H1 (cell line): ENCODE measurements at regions not wholly inside any gene's neighbourhood (a gene's known extent, or its start where the extent isn't known, plus 50 kb on each side); places are given as distances from the start of the nearest gene placed in this dataset.

Source experiments
- CTCF ChIA-PET: fragments of 300-600 bp; sonication (Branson Sonifier 250); formaldehyde crosslinking; loops from one replicate; lab custom pipeline; 2021; ENCODE audit not compliant: partially characterized antibody; lab: Charles Lee
- POLR2A ChIA-PET: fragments of 300-600 bp; sonication (Branson Sonifier 250); formaldehyde crosslinking; loops from one replicate; lab custom pipeline; 2021; ENCODE audit warnings: inconsistent platforms; ENCODE audit not compliant: partially characterized antibody; lab: Charles Lee
- DNase-seq, 2 experiments: peaks; one replicate each; pipeline versions ENCODE4 v3.0.0 to v3.0.0-alpha.2; 2010 to 2022; ENCODE audit warnings: low spot score in 2 of 2, low read depth in 1 of 2, mixed read lengths in 1 of 2
- FAIRE-seq: peaks from 2 replicates; lab custom pipeline; 2011; peaks lifted over from hg19 to GRCh38; lab: Jason Lieb, UNC
- H2AFZ ChIP-seq: 2 replicates; pipeline ENCODE4 v1.8.1; 2012; ENCODE audit warnings: low read length, inconsistent platforms
- H2AK5ac ChIP-seq: 2 replicates; pipeline ENCODE4 v1.6.1; 2013; ENCODE audit warnings: low read depth, low read length
- H2BK120ac ChIP-seq: replicated peaks from 2 replicates; pipeline ENCODE3; 2013; ENCODE audit warnings: low read depth, low read length, inconsistent platforms
- H2BK12ac ChIP-seq: 2 replicates; pipeline ENCODE4 v1.6.1; 2013; ENCODE audit warnings: low read depth, low read length
- H2BK15ac ChIP-seq: 2 replicates; pipeline ENCODE4 v1.6.1; 2013; ENCODE audit warnings: low read length
- H2BK20ac ChIP-seq: 2 replicates; pipeline ENCODE4 v1.6.1; 2013; ENCODE audit warnings: low read length
- H2BK5ac ChIP-seq: 2 replicates; pipeline ENCODE4 v1.6.1; 2013; ENCODE audit warnings: low read depth, low read length
- H3K14ac ChIP-seq: 2 replicates; pipeline ENCODE4 v1.6.1; 2013; ENCODE audit warnings: inconsistent platforms; ENCODE audit not compliant: insufficient read length
- H3K18ac ChIP-seq: 2 replicates; pipeline ENCODE4 v1.6.1; 2013; ENCODE audit warnings: low read length; ENCODE audit errors: extremely low read depth
- H3K23ac ChIP-seq: 2 replicates; pipeline ENCODE4 v1.6.1; 2013; ENCODE audit warnings: inconsistent platforms; ENCODE audit not compliant: insufficient read length
- H3K23me2 ChIP-seq: 2 replicates; pipeline ENCODE4 v1.6.1; 2013; ENCODE audit warnings: low read depth, low read length
- H3K27ac ChIP-seq: 2 replicates; pipeline ENCODE4 v1.6.1; 2011; ENCODE audit warnings: low read depth, low read length, inconsistent platforms
- H3K27me3 ChIP-seq, 4 experiments: replicated peaks in 1 of 4; 1 replicate in 1 of 4; 2 replicates in 3 of 4; pipeline versions ENCODE4 v1.6.1 to v1.8.1; 2011 to 2013; ENCODE audit warnings: low read length in 3 of 4, mild to moderate bottlenecking in 3 of 4, inconsistent platforms in 2 of 4, mixed read lengths in 2 of 4, moderate library complexity in 1 of 4; ENCODE audit not compliant: control insufficient read depth in 3 of 4, insufficient read depth in 3 of 4; ENCODE audit errors: extremely low read depth in 1 of 4
- H3K36me3 ChIP-seq, 4 experiments: 2 replicates each; pipeline versions ENCODE4 v1.6.1 to v1.8.1; 2011 to 2013; ENCODE audit warnings: mild to moderate bottlenecking in 4 of 4, low read length in 3 of 4, moderate library complexity in 2 of 4, control low read depth in 1 of 4, inconsistent platforms in 1 of 4; ENCODE audit not compliant: insufficient read depth in 4 of 4, control insufficient read depth in 2 of 4
- H3K4ac ChIP-seq: replicated peaks from 2 replicates; pipeline ENCODE3; 2013; ENCODE audit warnings: low read length, low read depth, mixed read lengths, inconsistent platforms; ENCODE audit not compliant: insufficient read length
- H3K4me1 ChIP-seq, 4 experiments: replicated peaks in 1 of 4; 1 replicate in 1 of 4; 2 replicates in 3 of 4; pipeline versions ENCODE4 v1.6.1 to v1.8.1; 2011 to 2013; ENCODE audit warnings: low read length in 3 of 4, inconsistent platforms in 2 of 4, mixed read lengths in 1 of 4; ENCODE audit not compliant: insufficient read depth in 4 of 4, control insufficient read depth in 3 of 4
- H3K4me2 ChIP-seq, 2 experiments: 2 replicates each; pipeline versions ENCODE4 v1.6.1 to v1.8.1; 2011 to 2013; ENCODE audit warnings: low read depth in 2 of 2, low read length in 2 of 2, control low read depth in 1 of 2, inconsistent platforms in 1 of 2, mild to moderate bottlenecking in 1 of 2; ENCODE audit not compliant: insufficient read depth in 1 of 2
- H3K4me3 ChIP-seq, 4 experiments: fragments of 200-600, 300-600 bp in 1 of 4; sonication (generic), shearing (Covaris generic), sonication (Bioruptor Twin) in 1 of 4; 2 replicates each; pipeline versions ENCODE4 v1.5.1 to v1.8.1; 2011 to 2016; ENCODE audit warnings: low read length in 4 of 4, low read depth in 3 of 4, control low read depth in 2 of 4, inconsistent platforms in 2 of 4, mild to moderate bottlenecking in 2 of 4, mixed read lengths in 1 of 4, moderate library complexity in 1 of 4; ENCODE audit not compliant: insufficient read depth in 2 of 4; ENCODE audit errors: extremely low read depth in 1 of 4
- H3K56ac ChIP-seq: replicated peaks from 2 replicates; pipeline ENCODE3; 2013; ENCODE audit warnings: low read depth, mild to moderate bottlenecking, mixed read lengths, low read length, inconsistent platforms; ENCODE audit not compliant: insufficient read length
- H3K79me1 ChIP-seq: 2 replicates; pipeline ENCODE4 v1.6.1; 2013; ENCODE audit warnings: low read depth, low read length, control low read depth
- H3K79me2 ChIP-seq, 2 experiments: 2 replicates each; pipeline versions ENCODE4 v1.6.1 to v1.8.1; 2012 to 2013; ENCODE audit warnings: low read length in 2 of 2, mild to moderate bottlenecking in 2 of 2, inconsistent platforms in 1 of 2; ENCODE audit not compliant: insufficient read depth in 2 of 2, control insufficient read depth in 1 of 2
- H3K9ac ChIP-seq, 4 experiments: replicated peaks in 1 of 4; 1 replicate in 1 of 4; 2 replicates in 3 of 4; pipeline versions ENCODE4 v1.6.1 to v1.8.1; 2011 to 2013; ENCODE audit warnings: low read depth in 3 of 4, low read length in 3 of 4, control low read depth in 2 of 4, mild to moderate bottlenecking in 2 of 4, moderate library complexity in 2 of 4, inconsistent platforms in 1 of 4; ENCODE audit errors: extremely low read depth in 1 of 4
- H3K9me3 ChIP-seq, 2 experiments: 2 replicates each; pipeline versions ENCODE4 v1.6.1 to v1.8.1; 2012 to 2013; ENCODE audit warnings: mild to moderate bottlenecking in 2 of 2, moderate library complexity in 2 of 2, control low read depth in 1 of 2, inconsistent platforms in 1 of 2, low read depth in 1 of 2, low read length in 1 of 2, mixed read lengths in 1 of 2; ENCODE audit not compliant: insufficient read depth in 2 of 2
- H4K20me1 ChIP-seq, 2 experiments: replicated peaks in 1 of 2; 2 replicates each; pipeline versions ENCODE3 to v1.8.1; 2011 to 2013; ENCODE audit warnings: inconsistent platforms in 2 of 2, low read length in 2 of 2, mild to moderate bottlenecking in 1 of 2; ENCODE audit not compliant: insufficient read depth in 2 of 2, control insufficient read depth in 1 of 2
- H4K5ac ChIP-seq: 2 replicates; pipeline ENCODE4 v1.6.1; 2013; ENCODE audit warnings: low read length, low read depth, mixed read lengths, inconsistent platforms; ENCODE audit not compliant: insufficient read length
- H4K8ac ChIP-seq: 2 replicates; pipeline ENCODE4 v1.8.0; 2013; ENCODE audit warnings: mild to moderate bottlenecking, moderate library complexity, low read length, inconsistent platforms; ENCODE audit not compliant: insufficient read depth; ENCODE audit errors: extremely low read depth
- H4K91ac ChIP-seq: replicated peaks from 2 replicates; pipeline ENCODE3; 2013; ENCODE audit warnings: low read length, mixed read lengths, inconsistent platforms; ENCODE audit not compliant: insufficient read length
- BRCA1 ChIP-seq: IDR thresholded peaks from 2 replicates; pipeline ENCODE4 v1.6.1; 2012; ENCODE audit warnings: low read depth, low read length, improper control_type of control experiment
- CHD2 ChIP-seq: IDR thresholded peaks from 2 replicates; pipeline ENCODE4 v1.6.1; 2012; ENCODE audit warnings: low read length, improper control_type of control experiment
- EZH2 ChIP-seq: fragments of 200-600 bp; sonication (generic); IDR thresholded peaks from 2 replicates; pipeline ENCODE4 v1.7.1; 2012; ENCODE audit warnings: low read depth, mild to moderate bottlenecking, moderate library complexity, low read length, inconsistent platforms; ENCODE audit not compliant: severe bottlenecking
- JUN ChIP-seq: IDR thresholded peaks from 2 replicates; pipeline ENCODE4 v1.6.1; 2011; ENCODE audit warnings: low read depth, mild to moderate bottlenecking, improper control_type of control experiment, low read length
- KDM4A ChIP-seq: IDR thresholded peaks from one replicate; pipeline ENCODE4 v1.7.1; 2012; ENCODE audit warnings: low read depth, mild to moderate bottlenecking, moderate library complexity, low read length, inconsistent platforms; ENCODE audit not compliant: severe bottlenecking
- MAFK ChIP-seq: IDR thresholded peaks from 2 replicates; pipeline ENCODE4 v1.6.1; 2012; ENCODE audit warnings: low read depth, mild to moderate bottlenecking, improper control_type of control experiment, low read length
- NRF1 ChIP-seq: IDR thresholded peaks from 2 replicates; pipeline ENCODE4 v1.6.1; 2011; ENCODE audit warnings: mild to moderate bottlenecking, low read depth, low read length, improper control_type of control experiment
- PHF8 ChIP-seq: fragments of 200-600 bp; sonication (generic); conservative IDR thresholded peaks from 2 replicates; pipeline ENCODE4 v1.7.1; 2012; ENCODE audit warnings: low read depth, mild to moderate bottlenecking, inconsistent platforms, low read length, moderate library complexity
- POLR2A ChIP-seq, 2 experiments: IDR thresholded peaks; 1 replicate in 1 of 2; 2 replicates in 1 of 2; pipeline ENCODE4 v1.6.1; 2011; ENCODE audit warnings: low read depth in 2 of 2, low read length in 2 of 2, mild to moderate bottlenecking in 2 of 2; ENCODE audit errors: control extremely low read depth in 1 of 2
- POLR2AphosphoS5 ChIP-seq: IDR thresholded peaks from 2 replicates; pipeline ENCODE4 v1.6.1; 2011; ENCODE audit warnings: low read depth, low read length
- RFX5 ChIP-seq: IDR thresholded peaks from 2 replicates; pipeline ENCODE4 v1.6.1; 2011; ENCODE audit warnings: low read depth, low read length, improper control_type of control experiment, borderline replicate concordance
- SIN3A ChIP-seq, 2 experiments: IDR thresholded peaks in 1 of 2; conservative IDR thresholded peaks in 1 of 2; 2 replicates each; pipeline ENCODE4 v1.6.1; 2011 to 2012; ENCODE audit warnings: low read length in 2 of 2, improper control_type of control experiment in 1 of 2, low read depth in 1 of 2, mild to moderate bottlenecking in 1 of 2
- SP1 ChIP-seq: IDR thresholded peaks from 2 replicates; pipeline ENCODE4 v1.6.1; 2011; ENCODE audit warnings: low read depth, low read length
- SRF ChIP-seq: IDR thresholded peaks from 2 replicates; pipeline ENCODE4 v1.6.1; 2011; ENCODE audit warnings: mild to moderate bottlenecking, low read depth, low read length, moderate library complexity
- SUZ12 ChIP-seq: fragments of 200-600 bp; sonication (generic); IDR thresholded peaks from 2 replicates; pipeline ENCODE4 v1.6.1; 2012; ENCODE audit warnings: mild to moderate bottlenecking, inconsistent platforms, low read length, moderate library complexity, mixed read lengths
- TCF12 ChIP-seq: IDR thresholded peaks from 2 replicates; pipeline ENCODE4 v1.6.1; 2011; ENCODE audit warnings: low read depth, mild to moderate bottlenecking, low read length
- YY1 ChIP-seq: IDR thresholded peaks from 2 replicates; pipeline ENCODE4 v1.6.1; 2011; ENCODE audit warnings: low read depth, mild to moderate bottlenecking, low read length
- WGBS, 2 experiments: shearing (Covaris generic) in 1 of 2; methylation state at CpG; one replicate each; pipeline versions ENCODE4 v1.1.6 to v1.1.7; 2013 to 2015; ENCODE audit warnings: low lambda C conversion rate in 2 of 2, mixed read lengths in 2 of 2, inconsistent platforms in 1 of 2, low coverage in 1 of 2, missing lambda C conversion rate in 1 of 2; ENCODE audit not compliant: insufficient replicate concordance in 2 of 2, insufficient coverage in 1 of 2, insufficient read length in 1 of 2; ENCODE audit errors: extremely low coverage in 1 of 2, missing lambda C conversion rate in 1 of 2; 5-methylcytosine and 5-hydroxymethylcytosine counted together

- H3K79me1 ChIP-seq, result no peaks in the 10 kb centered on the region
- no peak overlapping the region for H3K14ac ChIP-seq
- no peaks in the 10 kb centered on the region for H3K23me2 ChIP-seq
- H3K4me2 ChIP-seq, result no peak overlapping the region
- TF ChIP-seq SP1 (no peak), RFX5 (no peak), NRF1 (no peak), YY1 (no peak), PHF8 (no peak), SRF (no peak), MAFK (no peak), SIN3A (conservative IDR thresholded peaks at IDR 0.05 in 1 of 2, IDR thresholded peaks at IDR 0.05 in 1 of 2; ENCODE audit: low read depth in 1 of 2, low read length in 2 of 2) (no peak), EZH2 (no peak), JUN (no peak), KDM4A (no peak), SUZ12 (no peak), TCF12 (no peak), BRCA1 (no peak), POLR2A (IDR thresholded peaks at IDR 0.05; ENCODE audit: control extremely low read depth in 1 of 2, low read depth in 2 of 2, low read length in 2 of 2) (no peak), POLR2AphosphoS5 (no peak), CHD2 (no peak)
- H3K9ac ChIP-seq, result no peak overlapping the region
- no peaks in the 10 kb centered on the region for H3K9me3 ChIP-seq
- no peak overlapping the region for H3K23ac ChIP-seq
- H3K36me3 ChIP-seq, result no peaks in the 10 kb centered on the region
- H2BK5ac ChIP-seq, result no peak overlapping the region
- H3K4me3 ChIP-seq, result no peak overlapping the region
- H3K79me2 ChIP-seq, result no peaks in the 10 kb centered on the region
- no peak overlapping the region for H2BK120ac ChIP-seq
- no peak overlapping the region for H3K4ac ChIP-seq
- no peak for DNase-seq
- H3K56ac ChIP-seq, result no peak overlapping the region
- no peak overlapping the region for H2AK5ac ChIP-seq
- H3K4me1 ChIP-seq, result no peaks in the 10 kb centered on the region
- ChIA-PET CTCF (interaction anchor here (3.4 kb wide), 1 partner anchor 12 kb away, joined by 15 read pairs; no protein-coding TSS in a partner anchor), POLR2A (no interaction called here)
- no peak for FAIRE-seq
- H4K5ac ChIP-seq, result no peak overlapping the region
- 88% methylated on average over 1 of the region's 1 CpG; no CpG with 5 or more reads in 1 of the 2 experiments for WGBS, 2 experiments
- H2AFZ ChIP-seq, result no peak overlapping the region
- no peaks in the 10 kb centered on the region for H3K27me3 ChIP-seq
- H2BK15ac ChIP-seq, result no peak overlapping the region
- H4K8ac ChIP-seq, result no peak overlapping the region
- H4K91ac ChIP-seq, result no peak overlapping the region
- H4K20me1 ChIP-seq, result no peaks in the 10 kb centered on the region
- no peak overlapping the region for H3K27ac ChIP-seq
- H2BK20ac ChIP-seq, result no peak overlapping the region
- no peak overlapping the region for H3K18ac ChIP-seq
- no peak overlapping the region for H2BK12ac ChIP-seq
Measured at GRCh38 chr4:137082061-137082460, 450.2 kb downstream of the PCDH18 start.
